Progenitor cell of endocrine pancreas (in vitro differentiated cells): ENCODE measurements at regions not wholly inside any gene's neighbourhood (a gene's known extent, or its start where the extent isn't known, plus 50 kb on each side); places are given as distances from the start of the nearest gene placed in this dataset.

Experiments used
- DNase-seq: peaks from one replicate; pipeline ENCODE4 v3.0.0; 2021; ENCODE audit warnings: low spot score; ENCODE audit not compliant: unreplicated experiment
- H3K27ac Mint-ChIP-seq: 2 replicates; pipeline ENCODE4 v1.8.0; 2021; ENCODE audit warnings: mild to moderate bottlenecking, moderate library complexity, mixed read lengths
- H3K27me3 Mint-ChIP-seq: 2 replicates; pipeline ENCODE4 v1.8.0; 2021; ENCODE audit warnings: mixed read lengths
- H3K36me3 Mint-ChIP-seq: 2 replicates; pipeline ENCODE4 v1.8.0; 2022; ENCODE audit warnings: mixed read lengths; ENCODE audit not compliant: insufficient read depth
- H3K4me1 Mint-ChIP-seq: 2 replicates; pipeline ENCODE4 v1.8.0; 2021; ENCODE audit warnings: low read depth, mixed read lengths
- H3K4me3 Mint-ChIP-seq: 2 replicates; pipeline ENCODE4 v1.8.0; 2021; ENCODE audit warnings: low read depth, mild to moderate bottlenecking, moderate library complexity, mixed read lengths
- H3K9me3 Mint-ChIP-seq: 2 replicates; pipeline ENCODE4 v1.8.0; 2021; ENCODE audit warnings: low read depth, mixed read lengths
- TF ChIP-seq, protein P1 (sequence below): fragments of 200-600 bp; sonication (generic); IDR thresholded peaks from one replicate; pipeline ENCODE4 v1.5.0; 2021; ENCODE audit warnings: antibody characterized with exemption, mild to moderate bottlenecking; ENCODE audit not compliant: unreplicated experiment

- H3K9me3 Mint-ChIP-seq = no peaks in the 10 kb centered on the region
- no peaks in the 10 kb centered on the region for H3K36me3 Mint-ChIP-seq
- TF ChIP-seq, protein P1, sequence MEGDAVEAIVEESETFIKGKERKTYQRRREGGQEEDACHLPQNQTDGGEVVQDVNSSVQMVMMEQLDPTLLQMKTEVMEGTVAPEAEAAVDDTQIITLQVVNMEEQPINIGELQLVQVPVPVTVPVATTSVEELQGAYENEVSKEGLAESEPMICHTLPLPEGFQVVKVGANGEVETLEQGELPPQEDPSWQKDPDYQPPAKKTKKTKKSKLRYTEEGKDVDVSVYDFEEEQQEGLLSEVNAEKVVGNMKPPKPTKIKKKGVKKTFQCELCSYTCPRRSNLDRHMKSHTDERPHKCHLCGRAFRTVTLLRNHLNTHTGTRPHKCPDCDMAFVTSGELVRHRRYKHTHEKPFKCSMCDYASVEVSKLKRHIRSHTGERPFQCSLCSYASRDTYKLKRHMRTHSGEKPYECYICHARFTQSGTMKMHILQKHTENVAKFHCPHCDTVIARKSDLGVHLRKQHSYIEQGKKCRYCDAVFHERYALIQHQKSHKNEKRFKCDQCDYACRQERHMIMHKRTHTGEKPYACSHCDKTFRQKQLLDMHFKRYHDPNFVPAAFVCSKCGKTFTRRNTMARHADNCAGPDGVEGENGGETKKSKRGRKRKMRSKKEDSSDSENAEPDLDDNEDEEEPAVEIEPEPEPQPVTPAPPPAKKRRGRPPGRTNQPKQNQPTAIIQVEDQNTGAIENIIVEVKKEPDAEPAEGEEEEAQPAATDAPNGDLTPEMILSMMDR = no peak
- no peak overlapping the region for H3K27ac Mint-ChIP-seq
- no peaks in the 10 kb centered on the region for H3K27me3 Mint-ChIP-seq
- DNase-seq = no peak
- no peak overlapping the region for H3K4me3 Mint-ChIP-seq
- no peaks in the 10 kb centered on the region for H3K4me1 Mint-ChIP-seq
Measured at GRCh38 chr3:157693762-157694161, 190.5 kb upstream of the VEPH1 start.

GRCh38 chr3:157692468-157692867 is 189.3 kb upstream of the VEPH1 start:
- TF ChIP-seq, protein P1 = no peak
- Mint-ChIP-seq H3K27ac (no peak overlapping the region), H3K4me3 (no peak overlapping the region), H3K36me3 (no peaks in the 10 kb centered on the region), H3K27me3 (no peaks in the 10 kb centered on the region), H3K4me1 (no peaks in the 10 kb centered on the region), H3K9me3 (peaks cover 8% of the 10 kb centered on the region)
- no peak for DNase-seq

- Mint-ChIP-seq H3K27me3 (no peaks in the 10 kb centered on the region), H3K4me1 (no peaks in the 10 kb centered on the region), H3K4me3 (no peak overlapping the region), H3K27ac (no peak overlapping the region), H3K9me3 (peaks cover 15% of the 10 kb centered on the region), H3K36me3 (peaks cover 1% of the 10 kb centered on the region)
- TF ChIP-seq, protein P1 = no peak
- DNase-seq = no peak
Measured at GRCh38 chr3:157683668-157684067, 180.5 kb upstream of the VEPH1 start.

- no peaks in the 10 kb centered on the region for H3K9me3 Mint-ChIP-seq
- TF ChIP-seq, protein P1 = no peak
- H3K36me3 Mint-ChIP-seq = no peaks in the 10 kb centered on the region
- no peaks in the 10 kb centered on the region for H3K4me1 Mint-ChIP-seq
- no peak overlapping the region for H3K4me3 Mint-ChIP-seq
- H3K27ac Mint-ChIP-seq = no peak overlapping the region
- no peak for DNase-seq
- no peaks in the 10 kb centered on the region for H3K27me3 Mint-ChIP-seq
Measured at GRCh38 chr3:157672061-157672460, 168.8 kb upstream of the VEPH1 start.

- Mint-ChIP-seq H3K27me3 (no peaks in the 10 kb centered on the region), H3K4me3 (no peak overlapping the region), H3K9me3 (no peaks in the 10 kb centered on the region), H3K4me1 (no peaks in the 10 kb centered on the region), H3K36me3 (no peaks in the 10 kb centered on the region), H3K27ac (no peak overlapping the region)
- DNase-seq = no peak
- TF ChIP-seq, protein P1 = no peak
Measured at GRCh38 chr3:157671656-157672055, 168.4 kb upstream of the VEPH1 start.
